ENCODE measurements at regions not wholly inside any gene's neighbourhood (a gene's known extent, or its start where the extent isn't known, plus 50 kb on each side); places are given as distances from the start of the nearest gene placed in this dataset.

GRCh38 chrX:74085642-74086236 is 218.2 kb upstream of the ZCCHC13 start (continued):
- no peak for TF ChIP-seq ZNF850 (CRISPR knock-in tag; conservative IDR thresholded peaks at IDR 0.05)
- TF ChIP-seq GATAD1 (CRISPR knock-in tag; IDR thresholded peaks at IDR 0.05): no peak
- 0 out of 2 replicates have a peak, but pooled peaks have one; percentile 17 for TF ChIP-seq SAP130 (CRISPR knock-in tag; IDR thresholded peaks at IDR 0.05; ENCODE audit: low read depth)
- no peak for TF ChIP-seq TRIM22 (IDR thresholded peaks at IDR 0.05)
- TF ChIP-seq PREB (CRISPR knock-in tag; IDR thresholded peaks at IDR 0.05): no peak
- TF ChIP-seq KAT2B (IDR thresholded peaks at IDR 0.05; ENCODE audit: borderline replicate concordance, low read depth, low read length): no peak
- TF ChIP-seq ZNF558 (CRISPR knock-in tag; IDR thresholded peaks at IDR 0.05; ENCODE audit: borderline replicate concordance): no peak
- no peak for TF ChIP-seq CHD2 (IDR thresholded peaks at IDR 0.05; ENCODE audit: low read depth, low read length)
- TF ChIP-seq ZMAT3 (CRISPR knock-in tag; conservative IDR thresholded peaks at IDR 0.05): no peak
- TF ChIP-seq AHDC1 (CRISPR knock-in tag; IDR thresholded peaks at IDR 0.05; ENCODE audit: borderline replicate concordance): 0 out of 2 replicates have a peak, but pooled peaks have one; percentile 20
- TF ChIP-seq ZNF768 (CRISPR knock-in tag; IDR thresholded peaks at IDR 0.05): no peak
- no peak for TF ChIP-seq ZNF30 (CRISPR knock-in tag; IDR thresholded peaks at IDR 0.05)
- TF ChIP-seq ATF4 (CRISPR knock-in tag; IDR thresholded peaks at IDR 0.05): 0 out of 4 replicates have a peak, but pooled peaks of 1 of the 2 experiments have one; percentile 26
- TF ChIP-seq HMGA1 (CRISPR knock-in tag; conservative IDR thresholded peaks at IDR 0.05): no peak
- peak; percentile 90 for TF ChIP-seq ZNF292 (CRISPR knock-in tag; IDR thresholded peaks at IDR 0.05; ENCODE audit: borderline replicate concordance, low read depth)
- TF ChIP-seq XBP1 (CRISPR knock-in tag; IDR thresholded peaks at IDR 0.05): no peak
- no peak for TF ChIP-seq RELA (CRISPR knock-in tag; IDR thresholded peaks at IDR 0.05)
- no peak for TF ChIP-seq NFKBIZ (CRISPR knock-in tag; IDR thresholded peaks at IDR 0.05)
- TF ChIP-seq ZMYM4 (CRISPR knock-in tag; IDR thresholded peaks at IDR 0.05): peak; percentile 63
- TF ChIP-seq ZMYM3 (CRISPR knock-in tag; IDR thresholded peaks at IDR 0.05): 0 out of 2 replicates have a peak, but pooled peaks have one; percentile 40
- TF ChIP-seq MBNL3 (CRISPR knock-in tag; conservative IDR thresholded peaks at IDR 0.05): no peak
- TF ChIP-seq IRF2 (CRISPR knock-in tag; IDR thresholded peaks at IDR 0.05): no peak
- no peak for TF ChIP-seq DR1 (CRISPR knock-in tag; IDR thresholded peaks at IDR 0.05)
- no peak for TF ChIP-seq ZNF451 (CRISPR knock-in tag; IDR thresholded peaks at IDR 0.05)
